ENCODE measurements at regions not wholly inside any gene's neighbourhood (a gene's known extent, or its start where the extent isn't known, plus 50 kb on each side); places are given as distances from the start of the nearest gene placed in this dataset.

- no peak overlapping the region for H3K27ac Mint-ChIP-seq (ENCODE audit: unreplicated experiment)
- H3K27me3 Mint-ChIP-seq (ENCODE audit: unreplicated experiment), result no peaks in the 10 kb centered on the region
- DNase-seq, result no peak
- no TSS peak for BruUV-seq (replicated peaks)
- H3K36me3 Mint-ChIP-seq (ENCODE audit: insufficient read depth, unreplicated experiment), result no peaks in the 10 kb centered on the region
- TF ChIP-seq, protein P1, sequence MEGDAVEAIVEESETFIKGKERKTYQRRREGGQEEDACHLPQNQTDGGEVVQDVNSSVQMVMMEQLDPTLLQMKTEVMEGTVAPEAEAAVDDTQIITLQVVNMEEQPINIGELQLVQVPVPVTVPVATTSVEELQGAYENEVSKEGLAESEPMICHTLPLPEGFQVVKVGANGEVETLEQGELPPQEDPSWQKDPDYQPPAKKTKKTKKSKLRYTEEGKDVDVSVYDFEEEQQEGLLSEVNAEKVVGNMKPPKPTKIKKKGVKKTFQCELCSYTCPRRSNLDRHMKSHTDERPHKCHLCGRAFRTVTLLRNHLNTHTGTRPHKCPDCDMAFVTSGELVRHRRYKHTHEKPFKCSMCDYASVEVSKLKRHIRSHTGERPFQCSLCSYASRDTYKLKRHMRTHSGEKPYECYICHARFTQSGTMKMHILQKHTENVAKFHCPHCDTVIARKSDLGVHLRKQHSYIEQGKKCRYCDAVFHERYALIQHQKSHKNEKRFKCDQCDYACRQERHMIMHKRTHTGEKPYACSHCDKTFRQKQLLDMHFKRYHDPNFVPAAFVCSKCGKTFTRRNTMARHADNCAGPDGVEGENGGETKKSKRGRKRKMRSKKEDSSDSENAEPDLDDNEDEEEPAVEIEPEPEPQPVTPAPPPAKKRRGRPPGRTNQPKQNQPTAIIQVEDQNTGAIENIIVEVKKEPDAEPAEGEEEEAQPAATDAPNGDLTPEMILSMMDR (IDR thresholded peaks at IDR 0.05; ENCODE audit: unreplicated experiment), result no peak
- intact Hi-C loops (cut with micrococcal nuclease; ENCODE audit: unreplicated experiment), result no loop called here
- H3K9me3 Mint-ChIP-seq (ENCODE audit: low read depth, unreplicated experiment), result peaks cover 3% of the 10 kb centered on the region
- CTCF ChIA-PET, result interaction anchor here (0.7 kb wide), 1 partner anchor 286 kb away, joined by 3 read pairs; no protein-coding TSS in a partner anchor
- no peak overlapping the region for H3K4me3 Mint-ChIP-seq (ENCODE audit: low read depth, unreplicated experiment)
- H3K4me1 Mint-ChIP-seq (ENCODE audit: low read depth, unreplicated experiment), result no peaks in the 10 kb centered on the region
These were observed 470.9 kb upstream of the SOX9 start for GRCh38 chr17:71649941-71650350.

DNA sequence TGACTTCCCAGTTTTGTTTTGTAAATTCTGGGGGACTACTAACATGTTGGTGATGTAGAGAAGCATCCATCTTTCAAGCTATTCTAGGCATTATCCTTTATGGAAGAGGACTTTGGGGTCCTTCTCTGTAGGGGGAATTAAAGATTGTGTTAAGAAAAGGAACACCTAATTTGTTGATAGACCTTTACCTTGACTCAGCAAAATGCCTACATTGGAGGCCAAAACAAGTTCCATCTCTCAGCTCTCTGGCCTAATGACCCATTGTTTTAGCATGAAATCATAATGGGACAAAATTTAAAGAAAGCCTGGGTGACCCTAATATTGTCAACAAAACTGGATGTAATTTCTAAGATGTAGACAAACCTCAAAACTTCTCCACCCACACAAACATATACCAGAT is 465.3 kb upstream of the SOX9 start:
- CTCF ChIA-PET, result interaction anchor here (0.6 kb wide), 1 partner anchor 11 kb away, joined by 3 read pairs; no protein-coding TSS in a partner anchor
- BruUV-seq (replicated peaks), result no TSS peak
- H3K27ac Mint-ChIP-seq (ENCODE audit: unreplicated experiment), result no peak overlapping the region
- H3K27me3 Mint-ChIP-seq (ENCODE audit: unreplicated experiment), result no peaks in the 10 kb centered on the region
- intact Hi-C loops (cut with micrococcal nuclease; ENCODE audit: unreplicated experiment), result no loop called here
- H3K9me3 Mint-ChIP-seq (ENCODE audit: low read depth, unreplicated experiment), result peaks cover 4% of the 10 kb centered on the region
- TF ChIP-seq, protein P1 (IDR thresholded peaks at IDR 0.05; ENCODE audit: unreplicated experiment), result no peak
- no peaks in the 10 kb centered on the region for H3K4me1 Mint-ChIP-seq (ENCODE audit: low read depth, unreplicated experiment)
- no peak overlapping the region for H3K4me3 Mint-ChIP-seq (ENCODE audit: low read depth, unreplicated experiment)
- no peaks in the 10 kb centered on the region for H3K36me3 Mint-ChIP-seq (ENCODE audit: insufficient read depth, unreplicated experiment)
- DNase-seq, result no peak

- Mint-ChIP-seq H3K4me3 (ENCODE audit: low read depth, unreplicated experiment) (no peak overlapping the region), H3K9me3 (ENCODE audit: low read depth, unreplicated experiment) (peaks cover 4% of the 10 kb centered on the region), H3K27ac (ENCODE audit: unreplicated experiment) (no peak overlapping the region), H3K36me3 (ENCODE audit: insufficient read depth, unreplicated experiment) (no peaks in the 10 kb centered on the region), H3K4me1 (ENCODE audit: low read depth, unreplicated experiment) (no peaks in the 10 kb centered on the region), H3K27me3 (ENCODE audit: unreplicated experiment) (no peaks in the 10 kb centered on the region)
- intact Hi-C loops (cut with micrococcal nuclease; ENCODE audit: unreplicated experiment), result no loop called here
- no peak for DNase-seq
- TF ChIP-seq, protein P1 (IDR thresholded peaks at IDR 0.05; ENCODE audit: unreplicated experiment), result no peak
- BruUV-seq (replicated peaks), result no TSS peak
- CTCF ChIA-PET, result interaction anchor here (0.6 kb wide), 1 partner anchor 783 kb away, joined by 5 read pairs; no protein-coding TSS in a partner anchor
These were observed 463.6 kb upstream of the SOX9 start for GRCh38 chr17:71656964-71657858.

DNA sequence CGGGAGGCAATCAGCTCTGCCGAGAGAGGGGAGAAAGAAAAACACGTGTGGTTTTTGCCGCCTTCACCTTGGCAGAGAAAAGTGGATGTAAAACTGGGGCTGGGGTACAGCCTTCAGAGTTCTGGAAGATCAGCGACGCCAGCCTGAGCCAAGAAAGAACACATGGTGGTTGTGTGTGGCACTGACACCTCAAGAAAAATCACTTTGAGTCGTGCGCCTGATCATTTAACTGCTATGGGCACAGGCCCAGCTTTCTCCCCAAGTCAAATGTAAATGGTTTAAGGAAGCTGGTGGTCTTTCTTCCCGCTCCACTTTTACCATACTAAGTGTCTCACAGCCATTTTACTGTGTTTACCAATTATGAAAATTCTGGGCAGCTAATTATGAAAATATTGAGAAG is 461.8 kb upstream of the SOX9 start:
- intact Hi-C loops (cut with micrococcal nuclease; ENCODE audit: unreplicated experiment), result no loop called here

More for the DNA sequence above, 461.8 kb upstream of the SOX9 start:
- DNase-seq, result no peak
- TF ChIP-seq, protein P1 (IDR thresholded peaks at IDR 0.05; ENCODE audit: unreplicated experiment), result no peak
- CTCF ChIA-PET, result no interaction called here
- no peak overlapping the region for H3K27ac Mint-ChIP-seq (ENCODE audit: unreplicated experiment)
- no peaks in the 10 kb centered on the region for H3K36me3 Mint-ChIP-seq (ENCODE audit: insufficient read depth, unreplicated experiment)
- no peaks in the 10 kb centered on the region for H3K27me3 Mint-ChIP-seq (ENCODE audit: unreplicated experiment)
- no peaks in the 10 kb centered on the region for H3K4me1 Mint-ChIP-seq (ENCODE audit: low read depth, unreplicated experiment)
- no TSS peak for BruUV-seq (replicated peaks)
- no peak overlapping the region for H3K4me3 Mint-ChIP-seq (ENCODE audit: low read depth, unreplicated experiment)
- peaks cover 4% of the 10 kb centered on the region for H3K9me3 Mint-ChIP-seq (ENCODE audit: low read depth, unreplicated experiment)
